Endothelial cell of umbilical vein (primary cell): ENCODE measurements at regions not wholly inside any gene's neighbourhood (a gene's known extent, or its start where the extent isn't known, plus 50 kb on each side); places are given as distances from the start of the nearest gene placed in this dataset.

Source experiments
- BruUV-seq: library from RNA; stranded (reverse); fragments of 400-500 nt; replicated peaks from 2 replicates; lab custom pipeline; 2021; lab: Mats Ljungman, UMichigan
- CTCF ChIA-PET: fragments of 300-600, 350-600 bp; sonication (Branson Sonifier 250); formaldehyde crosslinking; loops from one replicate; lab custom pipeline; 2021; ENCODE audit warnings: antibody characterized with exemption, inconsistent platforms; lab: Charles Lee
- POLR2A ChIA-PET: fragments of 300-600, 350-600 bp; sonication (Branson Sonifier 250); formaldehyde crosslinking; loops from one replicate; lab custom pipeline; 2021; ENCODE audit warnings: antibody characterized with exemption, inconsistent platforms; lab: Charles Lee
- DNase-seq: peaks from one replicate; pipeline ENCODE4 v3.0.0-alpha.2; 2011; ENCODE audit warnings: low read depth, low spot score
- FAIRE-seq: peaks from 2 replicates; lab custom pipeline; 2011; peaks lifted over from hg19 to GRCh38; lab: Jason Lieb, UNC
- H2AFZ ChIP-seq: 2 replicates; pipeline ENCODE4 v1.6.0; 2012; ENCODE audit warnings: low read depth, low read length, control low read depth, inconsistent platforms
- H3K27ac ChIP-seq: 2 replicates; pipeline ENCODE4 v1.5.1; 2011; ENCODE audit warnings: low read depth, mild to moderate bottlenecking, control low read depth, low read length, moderate library complexity; ENCODE audit not compliant: insufficient read depth
- H3K27me3 ChIP-seq, 2 experiments: 2 replicates each; pipeline versions ENCODE4 v1.6.0 to v1.6.1; 2011; ENCODE audit warnings: low read length in 2 of 2, mixed read lengths in 1 of 2; ENCODE audit not compliant: control insufficient read depth in 2 of 2, insufficient read depth in 2 of 2
- H3K36me3 ChIP-seq, 2 experiments: 2 replicates in 1 of 2; 3 replicates in 1 of 2; pipeline ENCODE4 v1.5.1; 2011; ENCODE audit warnings: low read length in 2 of 2, mild to moderate bottlenecking in 1 of 2, moderate library complexity in 1 of 2; ENCODE audit not compliant: control insufficient read depth in 2 of 2, insufficient read depth in 2 of 2; ENCODE audit errors: extremely low read depth in 1 of 2
- H3K4me1 ChIP-seq: 3 replicates; pipeline ENCODE4 v1.5.1; 2011; ENCODE audit warnings: mild to moderate bottlenecking, low read length; ENCODE audit not compliant: control insufficient read depth, insufficient read depth; ENCODE audit errors: extremely low read depth
- H3K4me2 ChIP-seq: 2 replicates; pipeline ENCODE4 v1.6.1; 2011; ENCODE audit warnings: low read length, control low read depth, mixed read lengths; ENCODE audit not compliant: insufficient read depth
- H3K4me3 ChIP-seq, 3 experiments: fragments of 200-600 bp in 1 of 3; sonication (generic), shearing (Covaris generic) in 1 of 3; replicated peaks in 1 of 3; 2 replicates each; pipeline ENCODE4 v1.5.1; 2011 to 2016; ENCODE audit warnings: control low read depth in 3 of 3, low read length in 3 of 3, mild to moderate bottlenecking in 2 of 3, inconsistent platforms in 1 of 3, low read depth in 1 of 3, moderate library complexity in 1 of 3; ENCODE audit not compliant: insufficient read depth in 1 of 3
- H3K79me2 ChIP-seq: 2 replicates; pipeline ENCODE4 v1.6.0; 2012; ENCODE audit warnings: low read length, inconsistent platforms; ENCODE audit not compliant: control insufficient read depth, insufficient read depth
- H3K9ac ChIP-seq: replicated peaks from 2 replicates; pipeline ENCODE3; 2011; ENCODE audit warnings: low read length, control low read depth; ENCODE audit not compliant: insufficient read depth; ENCODE audit errors: extremely low read depth
- H3K9me1 ChIP-seq: replicated peaks from 3 replicates; pipeline ENCODE4 v1.6.0; 2011; ENCODE audit warnings: mild to moderate bottlenecking, low read length; ENCODE audit not compliant: control insufficient read depth, insufficient read depth; ENCODE audit errors: extremely low read depth
- H3K9me3 ChIP-seq: replicated peaks from 2 replicates; pipeline ENCODE4 v1.5.1; 2012; ENCODE audit warnings: low read length, inconsistent platforms; ENCODE audit not compliant: control insufficient read depth, insufficient read depth
- H4K20me1 ChIP-seq: replicated peaks from 2 replicates; pipeline ENCODE3; 2011; ENCODE audit warnings: mild to moderate bottlenecking, low read length; ENCODE audit not compliant: control insufficient read depth, insufficient read depth; ENCODE audit errors: extremely low read depth
- CTCF ChIP-seq, 2 donors: IDR thresholded peaks; 1 replicate in 1 of 2; 2 replicates in 1 of 2; pipeline ENCODE4 v1.5.1; 2011; ENCODE audit warnings: low read length in 2 of 2, mild to moderate bottlenecking in 2 of 2, moderate library complexity in 2 of 2, control low read depth in 1 of 2, inconsistent platforms in 1 of 2, low read depth in 1 of 2; ENCODE audit not compliant: insufficient read depth in 1 of 2; ENCODE audit errors: extremely low read depth in 1 of 2
- EZH2 ChIP-seq: IDR thresholded peaks from 2 replicates; pipeline ENCODE4 v1.6.1; 2012; ENCODE audit warnings: borderline replicate concordance, low read depth, mild to moderate bottlenecking, moderate library complexity, low read length, inconsistent platforms; ENCODE audit not compliant: severe bottlenecking
- FOS ChIP-seq: IDR thresholded peaks from 2 replicates; pipeline ENCODE4 v1.6.1; 2011; ENCODE audit warnings: mild to moderate bottlenecking, low read length, moderate library complexity, borderline replicate concordance; ENCODE audit not compliant: insufficient read depth
- GATA2 ChIP-seq: IDR thresholded peaks from 2 replicates; pipeline ENCODE4 v1.7.0; 2011; ENCODE audit warnings: low read depth, mild to moderate bottlenecking, moderate library complexity, mixed read lengths, low read length; ENCODE audit not compliant: insufficient read length, insufficient read depth
- JUN ChIP-seq: IDR thresholded peaks from 2 replicates; pipeline ENCODE4 v1.6.1; 2011; ENCODE audit warnings: borderline replicate concordance, low read depth; ENCODE audit not compliant: insufficient read length, insufficient read depth
- MAX ChIP-seq: IDR thresholded peaks from 2 replicates; pipeline ENCODE4 v1.6.1; 2011; ENCODE audit not compliant: insufficient read depth, insufficient read length
- MYC ChIP-seq: IDR thresholded peaks from one replicate; pipeline ENCODE4 v1.6.1; 2011; ENCODE audit warnings: mild to moderate bottlenecking, low read depth, low read length
- POLR2A ChIP-seq: IDR thresholded peaks from 2 replicates; pipeline ENCODE4 v1.6.1; 2012; ENCODE audit warnings: low read depth, mild to moderate bottlenecking, control low read depth, low read length
- POLR2AphosphoS5 ChIP-seq: IDR thresholded peaks from 2 replicates; pipeline ENCODE4 v1.6.1; 2012; ENCODE audit warnings: low read depth, mild to moderate bottlenecking, control low read depth, low read length, moderate library complexity; ENCODE audit not compliant: insufficient read depth
- dilution Hi-C: fragments of 300-500 bp; cut with MboI; formaldehyde crosslinking; loops from one replicate; pipeline ENCODE4 v1.15.0; 2019; ENCODE audit warnings: low sequenced_read_pairs; ENCODE audit not compliant: extremely low pct_ligation_motif_present
- intact Hi-C: fragments of 100-400 bp; cut with micrococcal nuclease; formaldehyde crosslinking; loops from one replicate; pipeline ENCODE4 v1.10.0; 2022

- Histone ChIP-seq H3K9ac (no peak overlapping the region), H3K9me1 (no peaks in the 10 kb centered on the region), H3K9me3 (no peaks in the 10 kb centered on the region), H3K79me2 (no peaks in the 10 kb centered on the region), H3K4me2 (no peak overlapping the region), H3K4me1 (no peaks in the 10 kb centered on the region), H3K27me3 (no peaks in the 10 kb centered on the region), H4K20me1 (no peaks in the 10 kb centered on the region), H2AFZ (no peak overlapping the region), H3K27ac (no peak overlapping the region), H3K36me3 (no peaks in the 10 kb centered on the region), H3K4me3 (no peak overlapping the region)
- DNase-seq (no peak), FAIRE-seq (no peak)
- dilution Hi-C loops (no loop called here), intact Hi-C loops (no loop called here)
- ChIA-PET CTCF (no interaction called here), POLR2A (no interaction called here)
- no TSS peak for BruUV-seq
- TF ChIP-seq MAX (no peak), GATA2 (no peak), MYC (no peak), FOS (no peak), POLR2A (no peak), CTCF (IDR thresholded peaks at IDR 0.05; ENCODE audit: extremely low read depth in 1 of 2, insufficient read depth in 1 of 2, low read depth in 1 of 2, low read length in 2 of 2) (no peak), EZH2 (no peak), JUN (no peak), POLR2AphosphoS5 (no peak)
These were observed 547.8 kb downstream of the TENT5A start for GRCh38 chr6:81204731-81205130.
